GM19455 (cell line): ENCODE measurements at regions not wholly inside any gene's neighbourhood (a gene's known extent, or its start where the extent isn't known, plus 50 kb on each side); places are given as distances from the start of the nearest gene placed in this dataset.

ENCODE experiments used
- ATAC-seq: cut with Tn5 transposase; IDR thresholded peaks from one replicate; pipeline ENCODE4 v1.9.1; 2021; ENCODE audit not compliant: unreplicated experiment

GRCh38 chr18:65017372-65017760 is 733.4 kb upstream of the CDH7 start:
- ATAC-seq = no peak

- ATAC-seq = no peak
These were observed 734.0 kb upstream of the CDH7 start for GRCh38 chr18:65016631-65017371.

- ATAC-seq = no peak
These were observed 756.4 kb upstream of the CDH7 start for GRCh38 chr18:64994370-64994769.

- ATAC-seq = no peak
These were observed 757.1 kb upstream of the CDH7 start for GRCh38 chr18:64993695-64994094.

GRCh38 chr18:64992654-64993053 is 758.2 kb upstream of the CDH7 start:
- no peak for ATAC-seq

- ATAC-seq = no peak
These were observed 759.7 kb upstream of the CDH7 start for GRCh38 chr18:64991102-64991501.

GRCh38 chr18:64986906-64987495 is 763.8 kb upstream of the CDH7 start:
- ATAC-seq = no peak

GRCh38 chr18:64983497-64984238 is 767.1 kb upstream of the CDH7 start:
- no peak for ATAC-seq

- no peak for ATAC-seq
These were observed 768.3 kb upstream of the CDH7 start for GRCh38 chr18:64982414-64983055.

- ATAC-seq = no peak
These were observed 768.9 kb upstream of the CDH7 start for GRCh38 chr18:64981915-64982314.

GRCh38 chr18:64979791-64980190 is 771.0 kb upstream of the CDH7 start:
- ATAC-seq = no peak

GRCh38 chr18:64974391-64975125 is 776.3 kb upstream of the CDH7 start:
- no peak for ATAC-seq

GRCh38 chr18:64972545-64972944 is 778.3 kb upstream of the CDH7 start:
- no peak for ATAC-seq

GRCh38 chr18:64966667-64967066 is 784.1 kb upstream of the CDH7 start:
- no peak for ATAC-seq

GRCh38 chr18:64956465-64956864 is 794.3 kb upstream of the CDH7 start:
- no peak for ATAC-seq

GRCh38 chr18:64949885-64950284 is 800.9 kb upstream of the CDH7 start:
- no peak for ATAC-seq

- ATAC-seq = no peak
These were observed 787.8 kb upstream of the LINC00305 start for GRCh38 chr18:64936671-64937070.

- no peak for ATAC-seq
These were observed 780.1 kb upstream of the LINC00305 start for GRCh38 chr18:64929036-64929435.

GRCh38 chr18:64919971-64920570 is 771.2 kb upstream of the LINC00305 start:
- ATAC-seq = no peak

- ATAC-seq = no peak
These were observed 770.0 kb upstream of the LINC00305 start for GRCh38 chr18:64918851-64919250.

- no peak for ATAC-seq
These were observed 744.5 kb upstream of the LINC00305 start for GRCh38 chr18:64893349-64893748.
